ENCODE measurements at regions not wholly inside any gene's neighbourhood (a gene's known extent, or its start where the extent isn't known, plus 50 kb on each side); places are given as distances from the start of the nearest gene placed in this dataset.

GRCh38 chr7:130943336-130943901 is 209.4 kb upstream of the KLF14 start:
- TF ChIP-seq CTCF (conservative IDR thresholded peaks at IDR 0.05 in 1 of 2, IDR thresholded peaks at IDR 0.05 in 1 of 2; ENCODE audit: low read depth in 1 of 2, low read length in 2 of 2) (no peak), EZH2 (IDR thresholded peaks at IDR 0.05; ENCODE audit: low read length, missing control alignments) (no peak)
